WTC11 (cell line): ENCODE measurements at regions not wholly inside any gene's neighbourhood (a gene's known extent, or its start where the extent isn't known, plus 50 kb on each side); places are given as distances from the start of the nearest gene placed in this dataset.

Experiments used
- TF ChIP-seq, protein P1 (sequence below): fragments of 200-600 bp; IDR thresholded peaks from 2 replicates; pipeline ENCODE4 v1.8.0; 2022; ENCODE audit warnings: antibody characterized with exemption
- TF ChIP-seq, protein P2 (sequence below): fragments of 250-450 bp; sonication (Bioruptor Pico); IDR thresholded peaks from 2 replicates; pipeline ENCODE4 v1.8.0; 2021; ENCODE audit warnings: mild to moderate bottlenecking
- TF ChIP-seq, protein P3 (sequence below): fragments of 250-450 bp; sonication (Bioruptor Pico); IDR thresholded peaks from 2 replicates; pipeline ENCODE4 v1.9.0; 2021; ENCODE audit warnings: mild to moderate bottlenecking
- TF ChIP-seq, protein P4 (sequence below): sonication (generic); formaldehyde crosslinking; IDR thresholded peaks from 2 replicates; pipeline ENCODE4 v1.8.0; 2022; ENCODE audit warnings: mild to moderate bottlenecking, missing genetic modification reagents
- TF ChIP-seq, protein P5 (sequence below): sonication (generic); formaldehyde crosslinking; IDR thresholded peaks from 2 replicates; pipeline ENCODE4 v1.8.1; 2023; ENCODE audit warnings: mild to moderate bottlenecking, missing genetic modification reagents, moderate library complexity

DNA sequence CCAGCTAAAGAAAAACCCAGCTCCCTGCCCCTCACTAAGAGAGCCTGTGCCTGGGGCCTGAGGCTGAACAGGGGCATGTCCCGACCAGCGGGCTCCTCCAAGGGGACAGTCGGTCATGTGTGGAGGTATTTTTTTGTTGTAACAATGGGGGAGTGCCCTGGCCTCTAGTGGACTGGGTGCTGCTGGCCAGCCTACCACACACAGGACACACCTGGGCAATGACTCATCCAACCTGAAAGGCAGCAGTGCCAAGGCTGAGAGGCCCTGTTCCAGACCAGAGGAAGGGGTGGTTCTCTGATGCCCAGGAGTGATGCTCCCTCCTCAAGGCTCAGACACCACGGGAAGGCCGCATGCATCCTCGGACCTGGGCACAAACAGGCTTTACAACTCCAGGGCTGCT lies 181.5 kb downstream of the OLFM1 start:
- TF ChIP-seq, protein P1, sequence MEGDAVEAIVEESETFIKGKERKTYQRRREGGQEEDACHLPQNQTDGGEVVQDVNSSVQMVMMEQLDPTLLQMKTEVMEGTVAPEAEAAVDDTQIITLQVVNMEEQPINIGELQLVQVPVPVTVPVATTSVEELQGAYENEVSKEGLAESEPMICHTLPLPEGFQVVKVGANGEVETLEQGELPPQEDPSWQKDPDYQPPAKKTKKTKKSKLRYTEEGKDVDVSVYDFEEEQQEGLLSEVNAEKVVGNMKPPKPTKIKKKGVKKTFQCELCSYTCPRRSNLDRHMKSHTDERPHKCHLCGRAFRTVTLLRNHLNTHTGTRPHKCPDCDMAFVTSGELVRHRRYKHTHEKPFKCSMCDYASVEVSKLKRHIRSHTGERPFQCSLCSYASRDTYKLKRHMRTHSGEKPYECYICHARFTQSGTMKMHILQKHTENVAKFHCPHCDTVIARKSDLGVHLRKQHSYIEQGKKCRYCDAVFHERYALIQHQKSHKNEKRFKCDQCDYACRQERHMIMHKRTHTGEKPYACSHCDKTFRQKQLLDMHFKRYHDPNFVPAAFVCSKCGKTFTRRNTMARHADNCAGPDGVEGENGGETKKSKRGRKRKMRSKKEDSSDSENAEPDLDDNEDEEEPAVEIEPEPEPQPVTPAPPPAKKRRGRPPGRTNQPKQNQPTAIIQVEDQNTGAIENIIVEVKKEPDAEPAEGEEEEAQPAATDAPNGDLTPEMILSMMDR: no peak
- TF ChIP-seq, protein P2, sequence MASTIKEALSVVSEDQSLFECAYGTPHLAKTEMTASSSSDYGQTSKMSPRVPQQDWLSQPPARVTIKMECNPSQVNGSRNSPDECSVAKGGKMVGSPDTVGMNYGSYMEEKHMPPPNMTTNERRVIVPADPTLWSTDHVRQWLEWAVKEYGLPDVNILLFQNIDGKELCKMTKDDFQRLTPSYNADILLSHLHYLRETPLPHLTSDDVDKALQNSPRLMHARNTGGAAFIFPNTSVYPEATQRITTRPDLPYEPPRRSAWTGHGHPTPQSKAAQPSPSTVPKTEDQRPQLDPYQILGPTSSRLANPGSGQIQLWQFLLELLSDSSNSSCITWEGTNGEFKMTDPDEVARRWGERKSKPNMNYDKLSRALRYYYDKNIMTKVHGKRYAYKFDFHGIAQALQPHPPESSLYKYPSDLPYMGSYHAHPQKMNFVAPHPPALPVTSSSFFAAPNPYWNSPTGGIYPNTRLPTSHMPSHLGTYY (CRISPR knock-in tag): no peak
- TF ChIP-seq, protein P3, sequence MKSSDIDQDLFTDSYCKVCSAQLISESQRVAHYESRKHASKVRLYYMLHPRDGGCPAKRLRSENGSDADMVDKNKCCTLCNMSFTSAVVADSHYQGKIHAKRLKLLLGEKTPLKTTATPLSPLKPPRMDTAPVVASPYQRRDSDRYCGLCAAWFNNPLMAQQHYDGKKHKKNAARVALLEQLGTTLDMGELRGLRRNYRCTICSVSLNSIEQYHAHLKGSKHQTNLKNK (CRISPR knock-in tag): no peak
- TF ChIP-seq, protein P4, sequence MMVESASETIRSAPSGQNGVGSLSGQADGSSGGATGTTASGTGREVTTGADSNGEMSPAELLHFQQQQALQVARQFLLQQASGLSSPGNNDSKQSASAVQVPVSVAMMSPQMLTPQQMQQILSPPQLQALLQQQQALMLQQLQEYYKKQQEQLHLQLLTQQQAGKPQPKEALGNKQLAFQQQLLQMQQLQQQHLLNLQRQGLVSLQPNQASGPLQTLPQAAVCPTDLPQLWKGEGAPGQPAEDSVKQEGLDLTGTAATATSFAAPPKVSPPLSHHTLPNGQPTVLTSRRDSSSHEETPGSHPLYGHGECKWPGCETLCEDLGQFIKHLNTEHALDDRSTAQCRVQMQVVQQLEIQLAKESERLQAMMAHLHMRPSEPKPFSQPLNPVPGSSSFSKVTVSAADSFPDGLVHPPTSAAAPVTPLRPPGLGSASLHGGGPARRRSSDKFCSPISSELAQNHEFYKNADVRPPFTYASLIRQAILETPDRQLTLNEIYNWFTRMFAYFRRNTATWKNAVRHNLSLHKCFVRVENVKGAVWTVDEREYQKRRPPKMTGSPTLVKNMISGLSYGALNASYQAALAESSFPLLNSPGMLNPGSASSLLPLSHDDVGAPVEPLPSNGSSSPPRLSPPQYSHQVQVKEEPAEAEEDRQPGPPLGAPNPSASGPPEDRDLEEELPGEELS (CRISPR knock-in tag): no peak
- TF ChIP-seq, protein P5, sequence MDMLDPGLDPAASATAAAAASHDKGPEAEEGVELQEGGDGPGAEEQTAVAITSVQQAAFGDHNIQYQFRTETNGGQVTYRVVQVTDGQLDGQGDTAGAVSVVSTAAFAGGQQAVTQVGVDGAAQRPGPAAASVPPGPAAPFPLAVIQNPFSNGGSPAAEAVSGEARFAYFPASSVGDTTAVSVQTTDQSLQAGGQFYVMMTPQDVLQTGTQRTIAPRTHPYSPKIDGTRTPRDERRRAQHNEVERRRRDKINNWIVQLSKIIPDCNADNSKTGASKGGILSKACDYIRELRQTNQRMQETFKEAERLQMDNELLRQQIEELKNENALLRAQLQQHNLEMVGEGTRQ (CRISPR knock-in tag): no peak
